ENCODE measurements at regions not wholly inside any gene's neighbourhood (a gene's known extent, or its start where the extent isn't known, plus 50 kb on each side); places are given as distances from the start of the nearest gene placed in this dataset.

- no peak overlapping the region for H3K27ac ChIP-seq
- H3K36me3 ChIP-seq: no peaks in the 10 kb centered on the region
- H3K4me3 ChIP-seq: no peak overlapping the region
- TF ChIP-seq CTCF (IDR thresholded peaks at IDR 0.05): no peak
- no peak overlapping the region for H3K9ac ChIP-seq (ENCODE audit: low read depth in 2 of 2, low read length in 2 of 2)
- no peak for DNase-seq
- intact Hi-C loops (cut with DNase I): no loop called here
- no peaks in the 10 kb centered on the region for H3K27me3 ChIP-seq
- H3K9me3 ChIP-seq: no peaks in the 10 kb centered on the region
- H3K4me1 ChIP-seq: no peaks in the 10 kb centered on the region
These were observed 97.5 kb downstream of the ERMARD start for GRCh38 chr6:169848946-169849345.

GRCh38 chr6:169847901-169848311, 96.5 kb downstream of the ERMARD start:
- no peaks in the 10 kb centered on the region for H3K9me3 ChIP-seq
- DNase-seq: no peak
- intact Hi-C loops (cut with DNase I): no loop called here
- no peaks in the 10 kb centered on the region for H3K4me1 ChIP-seq
- no peak overlapping the region for H3K27ac ChIP-seq
- H3K4me3 ChIP-seq: no peak overlapping the region
- no peaks in the 10 kb centered on the region for H3K27me3 ChIP-seq
- TF ChIP-seq CTCF (IDR thresholded peaks at IDR 0.05): no peak
- no peaks in the 10 kb centered on the region for H3K36me3 ChIP-seq
- H3K9ac ChIP-seq (ENCODE audit: low read depth in 2 of 2, low read length in 2 of 2): no peak overlapping the region

- Histone ChIP-seq H3K4me1 (no peaks in the 10 kb centered on the region), H3K27me3 (no peaks in the 10 kb centered on the region), H3K4me3 (no peak overlapping the region), H3K27ac (no peak overlapping the region), H3K36me3 (no peaks in the 10 kb centered on the region), H3K9me3 (no peaks in the 10 kb centered on the region), H3K9ac (ENCODE audit: low read depth in 2 of 2, low read length in 2 of 2) (no peak overlapping the region)
- intact Hi-C loops (cut with DNase I): no loop called here
- TF ChIP-seq CTCF (IDR thresholded peaks at IDR 0.05): no peak
- DNase-seq: no peak
These were observed 95.8 kb downstream of the ERMARD start for GRCh38 chr6:169847141-169847674.

- no peak overlapping the region for H3K4me3 ChIP-seq
- H3K9ac ChIP-seq (ENCODE audit: low read depth in 2 of 2, low read length in 2 of 2): no peak overlapping the region
- H3K9me3 ChIP-seq: no peaks in the 10 kb centered on the region
- H3K27ac ChIP-seq: no peak overlapping the region
- no peaks in the 10 kb centered on the region for H3K27me3 ChIP-seq
- intact Hi-C loops (cut with DNase I): no loop called here
- H3K36me3 ChIP-seq: no peaks in the 10 kb centered on the region
- TF ChIP-seq CTCF (IDR thresholded peaks at IDR 0.05): no peak
- H3K4me1 ChIP-seq: no peaks in the 10 kb centered on the region
- DNase-seq: no peak
These were observed 95.0 kb downstream of the ERMARD start for GRCh38 chr6:169846286-169847056.

DNA sequence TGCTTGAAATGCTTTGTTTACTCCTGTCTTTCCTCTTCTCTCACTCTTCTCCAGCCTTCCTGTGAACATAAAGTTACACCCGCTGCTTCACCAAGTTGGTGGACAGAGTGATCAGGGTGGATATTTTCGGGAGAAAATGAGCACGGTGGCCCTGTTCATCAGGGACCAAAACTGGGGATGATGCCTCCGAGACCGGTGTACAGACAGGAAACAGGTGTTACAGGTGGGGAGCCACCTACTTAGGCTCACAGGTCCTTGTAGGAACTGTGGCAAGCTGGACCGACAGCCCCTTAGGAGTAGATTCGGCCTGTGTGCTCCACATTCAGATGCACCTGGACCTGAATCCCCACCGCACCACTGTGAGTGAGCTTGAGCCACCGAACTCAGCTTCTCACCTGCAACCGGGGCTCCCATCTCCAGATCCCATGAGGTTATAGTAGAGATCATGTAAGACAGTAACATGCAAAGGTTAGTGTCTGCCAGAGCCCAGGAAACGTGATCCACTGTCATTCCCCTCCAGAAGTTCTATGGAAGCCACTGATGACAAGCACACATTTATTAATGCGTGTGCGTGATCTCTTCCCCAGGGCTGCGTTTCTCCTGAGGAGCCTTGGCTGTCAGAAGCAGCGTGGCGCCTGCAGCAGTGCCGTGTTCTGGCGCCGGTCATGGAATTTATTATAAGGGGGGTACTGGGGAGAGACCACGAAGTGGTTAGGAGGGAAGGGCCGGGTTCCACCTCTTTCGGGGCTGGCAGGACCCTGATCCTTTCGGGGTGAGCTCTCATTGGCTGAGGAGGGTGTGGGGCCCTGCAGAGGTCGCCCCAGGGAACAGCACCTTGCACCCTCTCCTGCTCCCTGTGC, 94.2 kb downstream of the ERMARD start:
- Histone ChIP-seq H3K9me3 (no peaks in the 10 kb centered on the region), H3K4me3 (no peak overlapping the region), H3K4me1 (no peaks in the 10 kb centered on the region), H3K36me3 (no peaks in the 10 kb centered on the region), H3K27ac (no peak overlapping the region), H3K9ac (ENCODE audit: low read depth in 2 of 2, low read length in 2 of 2) (no peak overlapping the region), H3K27me3 (no peaks in the 10 kb centered on the region)
- intact Hi-C loops (cut with DNase I): no loop called here
- DNase-seq: no peak
- no peak for TF ChIP-seq CTCF (IDR thresholded peaks at IDR 0.05)

Measured in colonic mucosa (tissue), 4 donors.